ENCODE measurements at regions not wholly inside any gene's neighbourhood (a gene's known extent, or its start where the extent isn't known, plus 50 kb on each side); places are given as distances from the start of the nearest gene placed in this dataset.

DNA sequence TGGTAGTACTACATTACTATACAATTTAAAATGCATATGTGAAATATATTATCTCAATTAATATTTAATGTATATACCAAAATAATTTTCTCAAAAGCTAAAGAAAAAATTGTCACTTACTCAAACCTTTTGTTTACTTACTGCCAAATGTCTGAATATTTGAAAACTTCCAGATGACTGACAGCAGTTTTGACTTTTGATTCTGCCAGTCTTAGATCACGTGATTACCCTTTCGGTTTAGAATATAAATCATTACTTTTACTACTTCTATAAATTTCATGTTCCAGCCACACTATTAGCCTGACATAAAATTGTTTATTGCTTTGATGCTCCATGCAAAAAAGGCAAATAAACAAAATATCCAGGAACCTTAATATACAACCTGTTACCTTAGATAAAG, 680.7 kb upstream of the ID4 start:
- Histone ChIP-seq H3K36me3 (ENCODE audit: control insufficient read depth in 2 of 4, insufficient read depth in 4 of 4, low read length in 3 of 4) (no peaks in the 10 kb centered on the region), H3K4me1 (replicated peaks in 1 of 4; ENCODE audit: control insufficient read depth in 3 of 4, insufficient read depth in 4 of 4, low read length in 3 of 4) (no peaks in the 10 kb centered on the region), H3K14ac (ENCODE audit: insufficient read length) (no peak overlapping the region), H3K56ac (replicated peaks; ENCODE audit: insufficient read length, low read depth, low read length) (no peak overlapping the region), H2BK5ac (ENCODE audit: low read depth, low read length) (no peak overlapping the region), H2AFZ (ENCODE audit: low read length) (no peak overlapping the region), H3K4me2 (ENCODE audit: insufficient read depth in 1 of 2, low read depth in 2 of 2, low read length in 2 of 2) (no peak overlapping the region), H2AK5ac (ENCODE audit: low read depth, low read length) (no peak overlapping the region), H3K9ac (replicated peaks in 1 of 4; ENCODE audit: extremely low read depth in 1 of 4, low read depth in 3 of 4, low read length in 3 of 4) (no peak overlapping the region), H3K18ac (ENCODE audit: extremely low read depth, low read length) (no peak overlapping the region), H3K4me3 (ENCODE audit: extremely low read depth in 1 of 4, insufficient read depth in 2 of 4, low read depth in 3 of 4, low read length in 4 of 4) (no peak overlapping the region), H2BK20ac (ENCODE audit: low read length) (no peak overlapping the region), H2BK15ac (ENCODE audit: low read length) (no peak overlapping the region), H4K91ac (replicated peaks; ENCODE audit: insufficient read length, low read length) (no peak overlapping the region), H3K79me2 (ENCODE audit: control insufficient read depth in 1 of 2, insufficient read depth in 2 of 2, low read length in 2 of 2) (no peaks in the 10 kb centered on the region), H3K4ac (replicated peaks; ENCODE audit: insufficient read length, low read depth, low read length) (no peak overlapping the region), H2BK120ac (replicated peaks; ENCODE audit: low read depth, low read length) (no peak overlapping the region), H4K20me1 (replicated peaks in 1 of 2; ENCODE audit: control insufficient read depth in 1 of 2, insufficient read depth in 2 of 2, low read length in 2 of 2) (no peaks in the 10 kb centered on the region), H4K5ac (ENCODE audit: insufficient read length, low read depth, low read length) (no peak overlapping the region), H2BK12ac (ENCODE audit: low read depth, low read length) (no peak overlapping the region), H3K23me2 (ENCODE audit: low read depth, low read length) (no peaks in the 10 kb centered on the region), H3K79me1 (ENCODE audit: low read depth, low read length) (no peaks in the 10 kb centered on the region), H4K8ac (ENCODE audit: extremely low read depth, insufficient read depth, low read length) (no peak overlapping the region), H3K23ac (ENCODE audit: insufficient read length) (no peak overlapping the region), H3K27ac (ENCODE audit: low read depth, low read length) (no peak overlapping the region), H3K9me3 (ENCODE audit: insufficient read depth in 2 of 2, low read depth in 1 of 2, low read length in 1 of 2) (no peaks in the 10 kb centered on the region), H3K27me3 (replicated peaks in 1 of 4; ENCODE audit: control insufficient read depth in 3 of 4, extremely low read depth in 1 of 4, insufficient read depth in 3 of 4, low read length in 3 of 4) (no peaks in the 10 kb centered on the region)
- FAIRE-seq (no peak), DNase-seq (ENCODE audit: low read depth in 1 of 2, low spot score in 2 of 2) (no peak)
- WGBS, 2 experiments (ENCODE audit: extremely low coverage in 1 of 2, insufficient coverage in 1 of 2, insufficient read length in 1 of 2, insufficient replicate concordance in 2 of 2, low coverage in 1 of 2, low lambda C conversion rate in 2 of 2, missing lambda C conversion rate in 1 of 2), result 95% methylated on average over 2 of the region's 2 CpGs; no CpG with 5 or more reads in 1 of the 2 experiments
- no peak for TF ChIP-seq HDAC2 (IDR thresholded peaks at IDR 0.05; ENCODE audit: borderline replicate concordance in 1 of 2, low read depth in 2 of 2, low read length in 2 of 2)
- no peak for TF ChIP-seq EGR1 (IDR thresholded peaks at IDR 0.05; ENCODE audit: borderline replicate concordance, low read depth, low read length)
- no peak for TF ChIP-seq GTF2F1 (IDR thresholded peaks at IDR 0.05; ENCODE audit: borderline replicate concordance, low read depth, low read length)
- TF ChIP-seq EP300 (IDR thresholded peaks at IDR 0.05; ENCODE audit: borderline replicate concordance in 1 of 2, low read depth in 2 of 2, low read length in 2 of 2), result no peak
- TF ChIP-seq, protein P1, sequence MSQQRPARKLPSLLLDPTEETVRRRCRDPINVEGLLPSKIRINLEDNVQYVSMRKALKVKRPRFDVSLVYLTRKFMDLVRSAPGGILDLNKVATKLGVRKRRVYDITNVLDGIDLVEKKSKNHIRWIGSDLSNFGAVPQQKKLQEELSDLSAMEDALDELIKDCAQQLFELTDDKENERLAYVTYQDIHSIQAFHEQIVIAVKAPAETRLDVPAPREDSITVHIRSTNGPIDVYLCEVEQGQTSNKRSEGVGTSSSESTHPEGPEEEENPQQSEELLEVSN (IDR thresholded peaks at IDR 0.05), result no peak
- no peak for TF ChIP-seq BRCA1 (IDR thresholded peaks at IDR 0.05; ENCODE audit: low read depth, low read length)
- no peak for TF ChIP-seq POLR2A (IDR thresholded peaks at IDR 0.05; ENCODE audit: control extremely low read depth in 1 of 2, low read depth in 2 of 2, low read length in 2 of 2)
- TF ChIP-seq, protein P2, sequence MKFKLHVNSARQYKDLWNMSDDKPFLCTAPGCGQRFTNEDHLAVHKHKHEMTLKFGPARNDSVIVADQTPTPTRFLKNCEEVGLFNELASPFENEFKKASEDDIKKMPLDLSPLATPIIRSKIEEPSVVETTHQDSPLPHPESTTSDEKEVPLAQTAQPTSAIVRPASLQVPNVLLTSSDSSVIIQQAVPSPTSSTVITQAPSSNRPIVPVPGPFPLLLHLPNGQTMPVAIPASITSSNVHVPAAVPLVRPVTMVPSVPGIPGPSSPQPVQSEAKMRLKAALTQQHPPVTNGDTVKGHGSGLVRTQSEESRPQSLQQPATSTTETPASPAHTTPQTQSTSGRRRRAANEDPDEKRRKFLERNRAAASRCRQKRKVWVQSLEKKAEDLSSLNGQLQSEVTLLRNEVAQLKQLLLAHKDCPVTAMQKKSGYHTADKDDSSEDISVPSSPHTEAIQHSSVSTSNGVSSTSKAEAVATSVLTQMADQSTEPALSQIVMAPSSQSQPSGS (IDR thresholded peaks at IDR 0.05; ENCODE audit: low read length), result no peak
- TF ChIP-seq CEBPB (IDR thresholded peaks at IDR 0.05; ENCODE audit: low read depth, low read length), result no peak
- TF ChIP-seq CHD1 (IDR thresholded peaks at IDR 0.05; ENCODE audit: low read depth, low read length), result no peak
- no peak for TF ChIP-seq GABPA (IDR thresholded peaks at IDR 0.05; ENCODE audit: borderline replicate concordance, insufficient read depth, low read length)
- CTCF ChIA-PET (ENCODE audit: partially characterized antibody), result interaction anchor here (1.9 kb wide), 1 partner anchor 54 kb away, joined by 6 read pairs; no protein-coding TSS in a partner anchor
- POLR2A ChIA-PET (ENCODE audit: partially characterized antibody), result interaction anchor here (1.4 kb wide), 1 partner anchor 24 kb away, joined by 3 read pairs; no protein-coding TSS in a partner anchor

Data from H1 (cell line).